ENCODE measurements at regions not wholly inside any gene's neighbourhood (a gene's known extent, or its start where the extent isn't known, plus 50 kb on each side); places are given as distances from the start of the nearest gene placed in this dataset.

DNA sequence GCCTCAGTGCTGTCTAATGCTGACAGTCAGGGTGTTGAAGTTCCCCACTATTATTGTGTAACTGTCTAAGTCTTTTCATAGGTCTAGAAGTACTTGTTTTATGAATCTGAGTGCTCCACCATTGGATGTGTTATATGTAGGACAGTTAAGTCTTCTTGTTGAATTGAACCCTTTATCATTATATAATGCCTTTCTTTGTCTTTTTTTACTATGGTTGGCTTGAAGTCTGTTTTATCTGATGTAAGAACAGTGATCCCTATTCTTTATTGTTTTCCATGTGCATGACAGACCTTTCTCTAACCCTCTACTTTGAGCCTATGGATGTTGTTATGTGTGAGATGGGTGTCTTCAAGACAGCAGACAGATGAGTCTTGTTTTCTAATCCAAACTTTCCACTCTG is 107.8 kb upstream of the C11orf58 start:
- Histone ChIP-seq H4K5ac (ENCODE audit: insufficient read length, low read depth, low read length) (no peak overlapping the region), H3K4ac (ENCODE audit: low read depth, low read length) (no peak overlapping the region), H3K18ac (ENCODE audit: insufficient read length, low read depth, low read length) (no peak overlapping the region), H4K8ac (replicated peaks; ENCODE audit: insufficient read length, low read depth, low read length) (no peak overlapping the region), H3K4me2 (ENCODE audit: insufficient read depth, insufficient read length, low read length) (no peak overlapping the region), H3K4me1 (ENCODE audit: insufficient read depth, low read length) (no peaks in the 10 kb centered on the region), H3K14ac (ENCODE audit: insufficient read depth, low read length) (no peak overlapping the region), H3K9me3 (ENCODE audit: control insufficient read depth, low read depth, low read length) (no peaks in the 10 kb centered on the region), H4K20me1 (ENCODE audit: control insufficient read depth, insufficient read depth, insufficient read length) (no peaks in the 10 kb centered on the region), H3K27ac (ENCODE audit: insufficient read length, low read depth, low read length) (no peak overlapping the region), H3K79me1 (ENCODE audit: insufficient read depth, low read depth, low read length, poor library complexity, severe bottlenecking) (no peaks in the 10 kb centered on the region), H3T11ph (ENCODE audit: low read length) (no peak overlapping the region), H3K23me2 (ENCODE audit: insufficient read length, low read depth, low read length, poor library complexity, severe bottlenecking) (no peaks in the 10 kb centered on the region), H3K9ac (ENCODE audit: extremely low read depth, insufficient read length, low read length) (no peak overlapping the region), H2BK20ac (ENCODE audit: low read depth, low read length, poor library complexity, severe bottlenecking) (no peak overlapping the region), H4K91ac (ENCODE audit: insufficient read length, low read depth, low read length) (no peak overlapping the region), H2BK5ac (ENCODE audit: insufficient read length, low read length) (no peak overlapping the region), H2AFZ (ENCODE audit: low read length) (no peak overlapping the region), H3K27me3 (ENCODE audit: insufficient read depth, low read length) (no peaks in the 10 kb centered on the region), H3K23ac (ENCODE audit: insufficient read length, low read depth, low read length) (no peak overlapping the region), H2BK120ac (ENCODE audit: low read depth, low read length, poor library complexity, severe bottlenecking) (no peak overlapping the region), H2BK12ac (ENCODE audit: insufficient read length, low read depth, low read length) (no peak overlapping the region), H2BK15ac (ENCODE audit: low read depth, low read length) (no peak overlapping the region), H3K79me2 (ENCODE audit: insufficient read depth, low read length) (no peaks in the 10 kb centered on the region), H3K56ac (ENCODE audit: insufficient read length, low read depth, low read length) (no peak overlapping the region), H2AK5ac (ENCODE audit: insufficient read length, low read length) (no peak overlapping the region)
- Mint-ChIP-seq H3K4me1 (peaks cover 0 to 4% of the 10 kb centered on the region in 2 experiments; a peak in 2 of 4 replicates), H3K27me3 (ENCODE audit: low read depth) (peaks cover 42% of the 10 kb centered on the region), H3K9me3 (peaks cover 13% of the 10 kb centered on the region in 2 experiments), H3K4me3 (no peak overlapping the region), H3K27ac (no peak overlapping the region), H3K36me3 (ENCODE audit: insufficient read depth in 1 of 3, low read depth in 3 of 3) (peaks cover 5 to 11% (median 7%) of the 10 kb centered on the region in 3 experiments; a peak in 6 of 7 replicates)
- DNase-seq, result no peak
- TF ChIP-seq, protein P1, sequence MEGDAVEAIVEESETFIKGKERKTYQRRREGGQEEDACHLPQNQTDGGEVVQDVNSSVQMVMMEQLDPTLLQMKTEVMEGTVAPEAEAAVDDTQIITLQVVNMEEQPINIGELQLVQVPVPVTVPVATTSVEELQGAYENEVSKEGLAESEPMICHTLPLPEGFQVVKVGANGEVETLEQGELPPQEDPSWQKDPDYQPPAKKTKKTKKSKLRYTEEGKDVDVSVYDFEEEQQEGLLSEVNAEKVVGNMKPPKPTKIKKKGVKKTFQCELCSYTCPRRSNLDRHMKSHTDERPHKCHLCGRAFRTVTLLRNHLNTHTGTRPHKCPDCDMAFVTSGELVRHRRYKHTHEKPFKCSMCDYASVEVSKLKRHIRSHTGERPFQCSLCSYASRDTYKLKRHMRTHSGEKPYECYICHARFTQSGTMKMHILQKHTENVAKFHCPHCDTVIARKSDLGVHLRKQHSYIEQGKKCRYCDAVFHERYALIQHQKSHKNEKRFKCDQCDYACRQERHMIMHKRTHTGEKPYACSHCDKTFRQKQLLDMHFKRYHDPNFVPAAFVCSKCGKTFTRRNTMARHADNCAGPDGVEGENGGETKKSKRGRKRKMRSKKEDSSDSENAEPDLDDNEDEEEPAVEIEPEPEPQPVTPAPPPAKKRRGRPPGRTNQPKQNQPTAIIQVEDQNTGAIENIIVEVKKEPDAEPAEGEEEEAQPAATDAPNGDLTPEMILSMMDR (conservative IDR thresholded peaks at IDR 0.05), result no peak

Measured in H9 (cell line).